Left forelimb (tissue), 1 donor: ENCODE measurements at regions not wholly inside any gene's neighbourhood (a gene's known extent, or its start where the extent isn't known, plus 50 kb on each side); places are given as distances from the start of the nearest gene placed in this dataset.
"Not testable (repeated sequence)": the region's sequence is repeated elsewhere in the genome, so short reads cannot be mapped to it uniquely, and the experiment has no call there.

Experiments used
- DNase-seq: peaks from one replicate; pipeline ENCODE4 v3.0.0-alpha.2; 2018; ENCODE audit warnings: low spot score

DNA sequence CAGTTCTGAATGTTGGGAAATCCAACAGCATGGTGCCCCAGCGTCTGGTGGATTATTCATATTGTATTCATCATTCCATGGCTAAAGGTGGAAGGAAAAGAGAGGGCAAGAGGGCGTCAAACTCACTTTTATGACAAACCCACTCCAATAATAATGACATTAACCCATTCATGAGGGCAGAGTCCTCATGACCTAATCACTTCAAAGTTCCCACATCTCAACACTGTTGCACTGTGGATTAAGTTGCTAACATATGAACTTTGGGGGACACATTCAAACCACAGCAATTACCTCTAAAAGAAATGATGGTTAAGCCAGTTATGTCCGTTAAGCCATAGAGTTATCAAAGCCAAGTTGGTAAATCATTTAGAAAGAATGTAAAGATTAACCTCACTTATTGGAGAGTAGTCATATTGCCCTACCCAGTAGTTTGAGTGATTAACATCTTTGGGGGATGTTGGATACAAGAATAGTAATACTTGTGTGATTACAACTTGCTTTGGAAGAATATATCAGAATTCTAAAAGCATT lies 212.4 kb upstream of the FLRT2 start:
- no peak for DNase-seq

DNA sequence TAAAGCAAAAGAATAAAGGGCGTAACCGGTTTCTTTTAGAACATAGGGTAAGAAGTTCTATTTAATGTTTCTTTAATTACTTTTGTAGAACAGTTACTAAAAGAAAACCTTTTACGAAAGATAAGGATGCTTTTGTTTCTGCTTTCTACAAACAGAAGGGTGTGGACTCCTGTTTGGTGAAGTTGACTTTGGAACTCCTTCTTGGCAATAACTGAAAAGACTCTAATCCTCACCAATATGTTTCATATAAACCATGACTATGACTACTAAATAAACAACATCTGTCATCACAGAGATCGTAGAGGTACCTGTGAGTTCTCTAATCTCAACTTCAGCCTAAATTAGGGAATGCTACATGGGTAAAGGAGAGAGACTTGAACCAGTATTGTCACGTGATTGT lies 210.8 kb upstream of the FLRT2 start:
- DNase-seq = no peak

DNA sequence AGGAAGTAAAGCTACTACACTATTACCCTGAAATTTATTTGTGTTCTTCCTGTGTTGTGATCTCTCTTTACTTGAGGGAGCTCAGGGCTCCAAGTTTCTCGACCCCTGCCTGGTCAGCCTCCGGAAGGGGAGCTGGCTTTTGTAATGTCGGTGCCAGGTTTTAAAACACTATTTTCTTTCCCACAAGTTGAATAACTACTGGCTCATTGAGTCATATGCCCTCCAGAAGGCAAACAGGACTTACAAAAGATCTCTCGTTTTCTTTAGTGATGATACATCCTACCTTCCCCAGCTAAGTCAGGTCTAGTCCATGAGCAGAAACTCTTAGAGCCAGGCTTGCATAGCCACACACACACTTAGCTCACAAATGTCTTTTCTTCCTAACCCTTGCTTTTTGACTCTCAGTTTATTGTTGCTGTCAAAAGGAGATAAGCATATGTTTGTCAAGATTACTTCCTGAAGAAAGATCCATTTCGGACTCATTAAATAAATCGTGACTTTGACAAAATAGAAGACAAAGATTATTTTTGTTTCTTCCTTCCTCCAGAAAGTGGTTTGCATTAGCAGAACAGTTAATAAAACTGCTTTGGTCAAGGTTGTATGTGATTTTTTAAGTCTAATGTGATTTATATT lies 209.8 kb upstream of the FLRT2 start:
- no peak for DNase-seq

DNA sequence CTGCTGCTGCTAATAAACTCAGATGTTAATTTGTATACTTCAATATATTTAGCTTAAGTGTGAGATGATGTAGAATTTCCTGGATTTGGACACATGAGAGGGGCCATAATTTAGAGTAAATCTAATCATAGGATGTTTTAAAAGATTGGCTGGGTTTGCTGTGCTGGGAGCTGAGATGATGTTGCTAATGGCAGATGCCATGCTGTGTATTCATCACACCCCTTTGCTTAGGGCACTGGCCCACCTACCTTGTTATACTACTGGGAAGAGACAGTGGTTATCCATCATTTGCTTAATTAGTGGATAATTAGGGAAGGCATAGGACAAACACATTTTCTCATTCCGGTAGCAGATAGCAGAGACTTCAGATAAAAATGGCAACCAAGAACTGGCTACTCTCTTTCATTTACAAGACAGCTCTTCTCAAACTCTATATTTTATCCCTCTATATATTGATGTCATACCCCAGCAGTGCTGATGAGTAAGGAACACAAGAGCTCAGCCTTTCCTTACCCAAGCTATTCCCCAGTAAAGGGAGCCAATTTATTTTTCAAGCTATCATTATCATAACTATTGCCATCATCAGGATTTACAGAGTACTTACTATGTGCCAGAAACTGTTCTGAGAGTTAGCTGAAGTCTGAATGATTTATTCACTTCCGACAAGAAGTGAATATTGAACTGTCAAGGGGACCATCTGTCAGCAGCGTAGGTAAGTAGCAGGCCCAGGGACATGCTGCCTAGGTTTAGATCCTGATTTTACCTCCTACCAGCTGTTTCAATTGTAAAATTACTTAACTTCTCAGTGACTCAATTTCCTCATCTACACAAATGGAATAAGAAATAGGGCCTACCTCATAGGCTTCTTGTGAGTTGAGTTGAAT lies 204.6 kb upstream of the FLRT2 start:
- DNase-seq = no peak

DNA sequence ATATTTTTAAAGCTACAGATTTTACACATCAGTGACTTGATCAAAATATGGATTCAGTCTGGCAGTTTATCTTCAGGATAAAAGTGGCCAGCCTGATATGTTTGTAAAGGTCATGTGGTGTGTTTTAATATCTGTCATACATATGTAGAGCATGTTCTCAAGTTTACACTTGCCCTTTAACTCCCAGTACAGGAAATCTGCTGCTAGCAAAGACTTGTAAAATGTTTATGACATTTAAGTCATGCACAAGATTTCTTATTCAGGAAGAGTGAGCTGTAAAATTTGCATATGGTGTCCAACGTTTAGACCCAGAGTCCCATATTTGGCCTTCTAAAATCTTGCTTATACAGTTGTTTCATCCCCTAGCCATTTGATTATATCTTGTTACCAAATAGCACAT lies 197.5 kb upstream of the FLRT2 start:
- DNase-seq = no peak

DNA sequence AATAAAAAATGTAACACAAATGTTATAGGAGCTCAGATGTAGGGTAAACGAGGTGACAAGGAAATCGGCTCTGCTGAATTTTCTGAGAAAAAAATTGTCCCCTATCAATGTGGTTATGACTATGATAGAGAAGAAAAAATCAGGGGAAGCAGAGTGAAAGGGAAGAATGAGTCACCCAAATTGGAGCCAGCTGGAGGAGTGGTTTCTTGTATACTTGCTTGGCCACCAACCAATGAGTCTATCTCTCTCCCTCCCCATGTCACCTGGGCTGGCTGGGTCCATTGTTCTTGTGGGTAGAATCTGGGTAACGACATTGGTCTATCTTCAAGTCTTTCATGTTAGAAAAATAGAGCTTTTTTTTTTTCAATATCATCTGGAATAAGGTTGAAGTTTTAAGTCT lies 196.6 kb upstream of the FLRT2 start:
- no peak for DNase-seq

DNA sequence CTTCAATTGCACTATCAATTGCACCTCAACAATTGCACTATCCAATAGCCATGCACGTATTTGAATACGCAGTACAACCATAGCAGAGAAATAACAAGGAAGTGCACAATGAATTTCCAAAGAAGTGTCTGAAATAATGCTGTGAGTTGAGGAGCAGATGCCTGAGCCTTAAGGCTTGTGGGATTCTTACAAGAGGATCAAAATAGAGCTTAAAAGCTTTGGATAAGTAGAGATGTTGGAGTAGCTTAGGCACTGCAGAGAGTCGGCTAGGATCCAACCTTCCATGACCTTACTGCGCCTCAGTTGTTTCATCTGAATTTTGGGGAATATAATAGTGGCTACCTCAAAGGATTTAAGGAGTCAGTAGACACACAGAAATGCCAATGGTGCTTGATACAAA lies 196.1 kb upstream of the FLRT2 start:
- no peak for DNase-seq

DNA sequence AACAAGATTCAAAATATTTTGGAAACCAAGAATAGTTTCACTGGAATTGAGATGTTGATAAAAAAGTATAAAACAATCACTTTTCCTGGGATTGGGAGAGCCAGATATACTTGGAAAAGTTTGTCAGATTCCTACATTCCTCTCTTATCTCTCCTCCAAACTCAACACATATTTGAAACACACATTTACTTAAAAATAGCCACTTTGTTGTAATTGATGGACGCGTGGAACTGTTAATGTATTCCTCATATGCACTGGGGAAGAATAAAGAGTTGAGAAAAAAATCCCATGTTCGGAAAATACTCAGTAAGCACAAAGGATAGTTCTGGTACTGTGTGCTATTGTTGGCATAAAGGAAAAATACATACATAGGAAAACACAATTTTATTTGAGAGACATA lies 195.6 kb upstream of the FLRT2 start:
- DNase-seq = no peak

DNA sequence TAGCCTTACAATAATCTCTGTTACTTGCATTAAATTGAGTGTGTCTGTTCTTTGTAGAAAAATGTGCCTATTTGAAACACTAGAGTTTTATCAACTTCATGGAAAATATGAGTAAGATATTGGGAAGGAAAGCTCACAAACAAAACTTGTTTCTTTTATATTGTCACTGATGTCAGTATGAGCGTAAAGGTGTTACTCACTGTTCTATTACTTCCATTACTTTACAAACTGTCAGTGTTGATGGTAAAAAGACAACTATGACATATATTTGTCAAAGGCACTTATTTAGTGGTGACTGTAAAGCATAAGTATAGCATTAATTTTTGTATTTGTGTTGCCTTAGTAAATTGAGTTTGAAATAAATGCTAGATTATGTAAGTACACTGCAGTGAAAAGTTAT lies 193.7 kb upstream of the FLRT2 start:
- no peak for DNase-seq

DNA sequence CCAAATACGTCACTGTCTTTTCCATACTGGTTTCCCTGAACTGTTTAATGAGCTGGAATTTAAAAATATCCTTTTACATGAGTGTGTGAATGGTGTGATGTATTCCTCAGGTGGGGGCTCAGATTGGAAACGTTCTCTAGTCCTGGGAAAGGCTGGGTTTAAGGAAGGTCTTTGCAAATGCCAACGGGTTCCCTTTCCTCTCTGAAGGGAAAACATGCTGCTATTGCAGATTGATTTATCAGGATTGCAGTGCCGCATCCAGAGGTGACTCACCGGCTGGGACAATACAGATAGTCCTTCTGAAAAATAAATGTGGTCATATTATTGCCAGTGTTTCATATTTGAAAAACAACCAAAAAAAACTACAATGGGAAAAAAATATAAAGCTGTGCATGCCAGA lies 193.1 kb upstream of the FLRT2 start:
- no peak for DNase-seq

DNA sequence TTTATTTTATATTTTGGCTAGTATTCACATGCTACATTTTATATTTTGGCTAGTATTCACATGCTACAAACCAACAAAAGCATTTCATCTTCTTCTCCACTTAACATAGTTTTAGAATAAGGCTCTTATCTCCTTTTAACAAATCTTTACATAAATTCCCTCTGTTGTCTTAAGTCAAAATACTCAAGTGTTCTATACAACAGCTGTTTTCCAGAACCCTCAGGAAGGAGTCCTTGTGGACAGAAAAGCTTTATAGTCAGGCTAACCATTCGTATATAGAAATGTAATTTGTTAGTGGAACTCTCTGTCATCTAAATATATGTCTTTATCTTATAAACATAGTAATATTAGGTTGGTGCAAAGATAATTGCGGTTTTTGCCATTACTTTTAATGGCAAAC lies 191.0 kb upstream of the FLRT2 start:
- no peak for DNase-seq

DNA sequence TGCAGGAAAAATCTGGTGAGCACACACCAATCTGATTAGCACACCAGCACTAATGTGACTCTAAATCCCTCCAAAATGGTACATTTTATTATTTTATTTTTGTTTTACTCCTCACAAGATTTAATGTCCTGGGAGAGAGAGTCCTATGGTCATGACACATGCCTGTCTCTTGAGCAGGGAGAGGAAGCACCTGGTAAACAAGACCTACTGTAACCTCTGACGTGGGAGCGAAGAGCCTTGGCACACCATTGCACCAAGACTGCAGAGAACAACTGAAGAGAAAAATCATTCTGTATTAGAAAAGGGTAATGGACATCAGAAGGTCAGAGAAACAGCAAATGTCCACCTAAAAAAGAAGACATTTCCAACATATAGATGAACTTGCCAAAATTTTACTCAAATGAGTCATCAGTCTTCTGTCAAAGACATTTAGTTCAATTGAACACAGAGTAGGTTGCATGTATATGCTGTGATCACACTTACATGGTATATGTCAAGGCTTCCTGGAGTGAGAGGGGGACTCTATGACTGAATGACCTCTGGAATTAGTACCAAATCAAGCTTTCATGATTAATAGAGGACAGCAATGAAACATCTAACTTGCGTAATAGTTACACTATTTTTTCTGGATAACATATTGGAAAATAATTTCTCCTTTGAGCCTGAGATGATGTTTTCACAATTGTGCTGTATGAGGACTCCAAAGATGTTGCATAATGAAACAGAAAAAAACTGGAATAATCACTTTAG lies 186.9 kb upstream of the FLRT2 start:
- DNase-seq = no peak

DNA sequence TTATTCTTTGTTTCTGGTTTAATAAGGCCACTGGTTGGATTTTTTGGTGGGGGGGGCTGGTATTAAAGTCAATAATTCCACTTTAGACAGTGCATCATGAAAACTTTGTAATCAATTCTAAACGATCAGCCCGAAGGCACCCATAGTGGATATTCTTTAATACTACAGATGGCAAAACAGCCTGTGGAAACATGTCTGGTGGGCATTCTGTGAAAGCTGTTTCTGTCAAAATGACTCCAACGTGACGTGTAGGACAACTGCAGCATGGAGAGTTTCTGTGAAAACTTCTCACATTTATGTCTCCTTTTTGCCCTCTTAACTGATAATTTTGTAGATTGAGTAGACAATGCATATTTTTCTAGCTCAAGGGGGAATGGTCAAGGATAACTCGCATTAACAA lies 185.8 kb upstream of the FLRT2 start:
- no peak for DNase-seq

DNA sequence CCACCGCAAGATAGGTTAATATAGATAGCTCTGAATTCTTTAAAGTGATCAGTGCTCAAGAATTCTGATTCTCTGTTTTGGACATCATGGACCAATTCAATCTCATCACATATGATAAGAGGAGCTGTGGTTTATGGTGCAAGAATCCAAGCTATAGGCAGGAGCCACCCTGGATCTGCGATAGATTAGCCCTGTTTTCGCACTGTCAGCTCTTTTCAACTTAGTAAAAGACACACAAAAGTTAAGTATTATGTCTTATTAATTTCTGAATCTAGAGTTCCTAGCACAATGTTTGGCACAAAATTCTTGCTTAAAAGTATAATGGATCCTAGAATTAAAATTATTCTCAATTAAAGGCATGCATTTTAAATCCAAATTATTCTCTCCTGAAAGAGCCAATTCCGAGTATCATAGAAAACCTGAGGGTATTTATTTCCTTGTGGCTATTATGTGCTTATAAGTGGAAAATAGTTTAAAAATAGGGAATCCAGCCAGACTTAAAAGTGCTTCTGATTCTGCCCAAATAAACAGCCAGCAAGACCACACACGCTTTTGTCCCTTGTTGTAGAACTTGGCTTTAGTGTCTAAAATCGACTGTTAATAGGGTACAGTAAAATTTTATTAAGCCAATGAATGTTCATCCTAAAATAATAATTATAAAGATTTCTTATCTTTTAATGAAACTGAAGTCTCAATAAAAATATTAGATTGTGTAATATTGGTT lies 184.9 kb upstream of the FLRT2 start:
- DNase-seq = no peak

DNA sequence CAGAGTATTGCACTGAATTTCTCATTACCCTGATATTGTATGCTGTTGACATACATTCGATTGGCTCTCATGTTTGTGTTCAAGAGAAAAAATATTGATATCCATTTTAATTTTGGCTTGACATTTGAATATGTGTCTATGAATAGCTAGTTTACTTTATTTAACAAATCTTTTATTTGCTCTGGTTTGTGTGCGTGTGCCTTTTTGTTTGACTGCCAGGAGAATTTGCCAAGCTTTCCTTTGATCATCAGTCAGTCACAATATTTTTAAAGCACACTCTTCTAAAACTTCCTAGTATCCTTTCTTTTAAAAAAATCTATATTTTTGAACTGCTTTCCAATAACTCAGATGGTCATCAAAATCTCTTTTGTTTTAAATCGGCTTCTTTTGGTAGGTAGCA lies 179.3 kb upstream of the FLRT2 start:
- no peak for DNase-seq

DNA sequence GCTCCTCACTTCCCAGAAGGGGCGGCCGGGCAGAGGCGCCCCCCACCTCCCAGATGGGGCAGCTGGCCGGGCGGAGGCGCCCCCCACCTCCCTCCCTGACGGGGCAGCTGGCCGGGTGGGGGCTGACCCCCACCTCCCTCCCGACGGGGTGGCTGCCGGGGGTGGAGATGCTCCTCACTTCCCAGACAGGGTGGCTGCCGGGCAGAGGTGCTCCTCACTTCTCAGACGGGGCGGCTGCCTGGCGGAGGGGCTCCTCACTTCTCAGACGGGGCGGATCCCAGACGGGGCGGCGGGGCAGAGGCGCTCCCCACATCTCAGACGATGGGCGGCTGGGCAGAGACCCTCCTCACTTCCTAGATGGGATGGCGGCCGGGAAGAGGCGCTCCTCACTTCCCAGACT lies 177.4 kb upstream of the FLRT2 start:
- not testable (repeated sequence) for DNase-seq

DNA sequence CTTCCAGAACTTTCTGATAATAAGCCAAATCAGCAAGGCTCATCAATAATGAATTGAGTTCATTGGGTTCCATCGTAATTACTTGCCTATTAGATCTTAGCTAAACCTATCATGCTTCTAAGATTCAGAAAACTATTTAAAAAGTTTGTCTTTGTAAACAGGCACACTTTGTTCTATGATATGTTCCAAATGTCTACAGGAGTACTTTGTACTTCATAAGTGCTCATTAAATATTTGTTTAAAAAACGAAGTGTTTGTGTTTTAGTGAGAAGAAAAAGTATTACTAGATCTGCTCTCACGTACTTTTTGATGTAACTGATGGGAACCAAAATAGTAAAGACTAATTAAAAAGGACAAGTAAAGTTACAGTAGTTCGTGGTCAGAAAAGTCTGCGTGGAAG lies 172.8 kb upstream of the FLRT2 start:
- no peak for DNase-seq

DNA sequence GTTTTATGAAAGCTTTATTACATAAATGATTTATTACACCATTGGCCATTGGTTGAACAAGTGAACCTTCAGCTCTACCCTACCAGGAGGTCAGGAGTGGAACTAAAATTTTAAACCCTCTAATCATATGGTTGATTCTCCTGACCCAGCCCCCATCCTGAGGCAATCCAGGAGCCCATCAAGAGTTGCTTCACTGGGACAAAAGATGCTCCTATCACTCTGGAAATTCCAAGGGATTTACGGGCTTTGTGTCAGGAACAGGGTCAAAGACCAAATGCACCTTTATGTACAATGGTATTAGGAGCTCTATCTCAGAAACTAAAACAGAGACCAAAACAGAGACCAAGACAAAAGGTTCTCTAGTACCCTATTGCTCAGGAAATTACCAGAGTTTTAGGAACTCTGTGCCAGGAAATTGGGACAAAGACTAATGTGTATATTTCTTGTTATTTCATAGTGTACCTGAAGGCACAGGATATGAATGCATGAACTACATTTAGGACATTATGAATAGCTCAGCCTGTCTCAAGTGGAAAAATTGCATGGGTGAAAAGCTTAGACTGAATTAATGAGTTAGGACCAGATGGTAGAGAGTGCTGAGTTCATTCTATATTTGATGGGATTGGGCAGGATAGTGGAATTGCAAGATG lies 171.7 kb upstream of the FLRT2 start:
- DNase-seq = no peak

DNA sequence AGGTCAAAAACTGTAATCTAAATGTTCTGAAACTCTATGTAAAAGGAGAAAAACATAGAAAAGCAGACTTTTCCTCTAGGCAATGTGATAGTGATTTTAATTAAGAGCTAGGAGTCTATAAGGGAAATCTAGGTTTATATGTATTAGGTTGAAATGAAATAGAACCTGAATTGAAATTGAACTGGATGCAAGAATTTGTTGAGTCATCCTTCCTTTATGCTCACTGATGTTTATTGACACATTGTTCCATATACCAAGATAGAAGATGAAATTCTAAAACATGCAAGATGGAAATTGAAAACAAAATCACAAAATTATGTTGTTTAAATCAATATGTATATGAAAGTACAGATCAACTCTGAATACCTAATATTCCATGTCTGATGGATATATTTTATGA lies 170.4 kb upstream of the FLRT2 start:
- no peak for DNase-seq

DNA sequence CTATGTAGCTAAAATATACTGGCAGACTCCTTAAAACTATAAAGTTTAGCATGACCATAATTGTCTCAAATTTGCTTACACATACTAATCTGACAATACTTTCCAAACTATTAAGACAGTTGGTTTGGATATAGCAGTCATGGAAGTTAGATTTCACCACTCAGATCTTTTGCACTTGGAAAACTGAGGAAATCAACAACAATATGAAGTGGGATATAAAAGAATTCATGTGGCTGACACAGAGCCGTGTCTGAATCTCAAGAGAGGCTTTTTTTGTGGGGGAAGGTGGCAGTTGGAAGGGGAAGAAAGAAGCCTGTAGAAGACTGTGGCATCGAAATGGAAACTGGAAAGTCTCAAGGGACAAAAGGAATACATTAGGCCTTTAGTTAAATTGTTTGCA lies 166.6 kb upstream of the FLRT2 start:
- DNase-seq = no peak

DNA sequence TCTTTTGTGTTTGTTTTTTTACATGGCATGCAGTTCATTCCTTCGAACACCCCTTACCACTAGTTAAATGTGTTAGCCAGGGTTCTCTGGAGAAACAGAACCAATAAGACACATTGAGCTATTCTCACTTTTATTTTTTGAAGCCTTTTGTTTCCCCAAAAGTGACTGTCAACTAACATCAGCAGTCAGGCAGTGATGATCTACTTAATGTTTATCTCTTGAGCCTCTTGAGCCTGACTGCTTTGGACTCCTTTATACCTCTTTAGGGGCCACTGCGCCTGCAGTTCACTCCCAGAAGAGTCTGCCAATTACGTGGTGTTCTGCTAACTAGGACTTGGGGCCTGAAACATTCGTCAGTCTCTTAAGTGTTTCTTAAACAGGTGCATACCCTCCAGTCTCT lies 163.7 kb upstream of the FLRT2 start:
- no peak for DNase-seq

DNA sequence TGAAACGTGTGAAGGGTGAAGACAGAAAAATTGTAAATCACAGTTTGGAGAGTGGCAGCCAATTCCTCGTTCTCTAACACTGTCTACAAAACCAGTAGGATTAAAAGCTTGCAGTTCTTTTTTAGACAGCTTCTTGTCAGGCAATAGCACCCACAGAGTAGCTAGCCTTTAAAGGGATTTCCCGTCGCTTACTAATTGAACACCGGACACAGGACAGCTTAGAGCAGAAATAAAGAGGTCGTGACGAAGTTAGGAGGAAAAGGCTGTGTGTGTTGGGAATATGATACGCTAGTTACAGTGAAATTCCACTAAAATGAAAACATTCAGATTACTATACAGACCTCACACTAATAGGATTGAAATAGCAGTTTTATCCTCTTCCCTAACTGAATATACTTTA lies 149.1 kb upstream of the FLRT2 start:
- no peak for DNase-seq
